GM12864 (cell line): ENCODE measurements at regions not wholly inside any gene's neighbourhood (a gene's known extent, or its start where the extent isn't known, plus 50 kb on each side); places are given as distances from the start of the nearest gene placed in this dataset.

Experiments
- DNase-seq: peaks from one replicate; pipeline ENCODE4 v3.0.0-alpha.2; 2011; ENCODE audit warnings: low read depth
- H3K4me3 ChIP-seq: 2 replicates; pipeline ENCODE4 v1.5.1; 2011; ENCODE audit warnings: mild to moderate bottlenecking, low read depth, low read length, control low read depth
- CTCF ChIP-seq: IDR thresholded peaks from 2 replicates; pipeline ENCODE4 v1.5.1; 2011; ENCODE audit warnings: low read depth, mild to moderate bottlenecking, moderate library complexity, low read length, control low read depth, inconsistent platforms; ENCODE audit errors: missing control alignments

GRCh38 chr18:10317864-10318690 is 136.4 kb upstream of the APCDD1 start:
- no peak for DNase-seq
- H3K4me3 ChIP-seq = no peak overlapping the region
- no peak for TF ChIP-seq CTCF

GRCh38 chr18:10318691-10318970 is 135.8 kb upstream of the APCDD1 start:
- DNase-seq = no peak
- no peak overlapping the region for H3K4me3 ChIP-seq
- no peak for TF ChIP-seq CTCF

GRCh38 chr18:10319026-10319425 is 135.4 kb upstream of the APCDD1 start:
- no peak overlapping the region for H3K4me3 ChIP-seq
- TF ChIP-seq CTCF = no peak
- no peak for DNase-seq

- TF ChIP-seq CTCF = no peak
- no peak overlapping the region for H3K4me3 ChIP-seq
- no peak for DNase-seq
Measured at GRCh38 chr18:10319914-10320600, 134.4 kb upstream of the APCDD1 start.

GRCh38 chr18:10320791-10321190 is 133.6 kb upstream of the APCDD1 start:
- no peak for TF ChIP-seq CTCF
- H3K4me3 ChIP-seq = no peak overlapping the region
- no peak for DNase-seq

- DNase-seq = no peak
- TF ChIP-seq CTCF = no peak
- no peak overlapping the region for H3K4me3 ChIP-seq
Measured at GRCh38 chr18:10321576-10321975, 132.9 kb upstream of the APCDD1 start.

- no peak for TF ChIP-seq CTCF
- no peak overlapping the region for H3K4me3 ChIP-seq
- DNase-seq = no peak
Measured at GRCh38 chr18:10322004-10322403, 132.4 kb upstream of the APCDD1 start.
